GM21515 (cell line): ENCODE measurements at regions not wholly inside any gene's neighbourhood (a gene's known extent, or its start where the extent isn't known, plus 50 kb on each side); places are given as distances from the start of the nearest gene placed in this dataset.
A peak's percentile ranks its signal among the peaks of the same experiment; 100 is the strongest.
"Not testable (repeated sequence)": the region's sequence is repeated elsewhere in the genome, so short reads cannot be mapped to it uniquely, and the experiment has no call there.

Experiments
- ATAC-seq: cut with Tn5 transposase; IDR thresholded peaks from one replicate; pipeline ENCODE4 v1.9.1; 2021; ENCODE audit not compliant: unreplicated experiment

DNA sequence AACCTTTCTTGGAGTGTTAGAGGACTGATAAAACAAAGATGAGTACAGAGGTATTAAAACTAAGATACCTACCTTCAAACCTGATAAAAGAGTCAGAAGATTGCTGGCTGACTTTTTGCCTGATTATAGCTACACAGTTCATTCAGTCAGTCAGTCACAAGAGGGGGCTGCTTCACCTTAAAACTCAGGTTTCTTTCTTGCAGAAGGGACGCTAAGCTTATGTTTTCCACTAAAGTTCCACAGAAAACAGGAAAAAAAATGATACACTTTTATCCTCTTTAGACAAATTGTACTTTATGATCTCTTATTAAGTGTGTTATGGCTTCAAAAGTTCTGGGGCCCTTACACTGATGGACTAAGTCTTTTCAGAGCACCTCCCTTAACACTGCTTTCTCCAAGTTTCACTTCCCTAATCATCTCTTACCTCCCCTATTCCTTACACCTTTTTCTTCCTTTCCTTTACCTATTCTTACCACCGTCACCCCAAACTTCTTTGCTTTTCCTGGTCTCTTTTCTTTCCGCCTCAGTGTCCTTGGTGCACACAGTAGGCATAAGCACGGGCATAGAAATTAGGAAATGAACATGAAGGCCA lies 448.7 kb upstream of the OR4E1 start:
- ATAC-seq = no peak

DNA sequence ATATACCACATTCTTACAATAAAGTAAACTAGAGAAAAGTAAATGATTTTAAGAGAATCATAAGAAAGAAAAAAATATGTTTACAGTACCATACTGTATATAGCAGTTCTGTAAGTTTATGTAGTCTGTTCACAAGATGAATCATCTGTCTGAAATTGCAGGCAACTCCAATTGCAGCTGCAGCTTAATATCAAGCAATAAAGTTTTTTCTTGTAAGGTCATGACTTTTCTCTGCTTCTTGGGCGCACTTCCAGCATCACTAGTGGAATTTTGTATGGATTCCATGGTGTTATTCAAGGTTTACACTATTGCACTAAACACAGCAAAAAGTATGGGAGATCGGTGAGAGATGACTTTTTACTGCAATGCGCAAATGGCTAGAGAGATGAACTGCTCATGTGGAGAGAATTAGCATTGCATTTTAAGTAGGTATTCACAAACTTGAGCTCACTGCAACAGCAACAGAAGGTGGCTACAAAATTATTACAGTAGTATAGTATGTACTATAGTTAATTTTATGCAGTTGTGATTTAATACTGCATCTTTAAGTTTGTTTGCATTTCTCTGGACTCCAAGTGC lies 445.4 kb upstream of the OR4E1 start:
- no peak for ATAC-seq

GRCh38 chr14:22113401-22113800 lies 439.8 kb upstream of the OR4E1 start:
- ATAC-seq = no peak

DNA sequence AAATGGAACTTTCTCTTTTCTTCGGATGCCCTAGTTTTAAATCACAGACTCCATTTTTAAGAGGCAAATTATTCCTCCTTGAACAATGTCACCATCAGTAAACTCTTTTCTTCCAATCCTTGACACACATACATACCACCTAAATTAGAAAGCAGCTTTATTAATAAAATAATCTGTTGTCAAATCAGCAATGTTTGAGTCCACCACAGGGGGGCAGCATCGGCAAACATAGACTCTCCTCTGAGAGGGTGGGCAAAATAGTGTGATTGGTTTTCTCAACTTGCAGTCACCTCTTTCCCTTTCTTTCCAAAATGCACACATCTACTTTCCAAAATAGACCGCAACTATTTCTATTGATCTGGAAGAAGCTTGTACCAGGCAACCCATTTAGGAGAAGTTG lies 438.4 kb upstream of the OR4E1 start:
- no peak for ATAC-seq

DNA sequence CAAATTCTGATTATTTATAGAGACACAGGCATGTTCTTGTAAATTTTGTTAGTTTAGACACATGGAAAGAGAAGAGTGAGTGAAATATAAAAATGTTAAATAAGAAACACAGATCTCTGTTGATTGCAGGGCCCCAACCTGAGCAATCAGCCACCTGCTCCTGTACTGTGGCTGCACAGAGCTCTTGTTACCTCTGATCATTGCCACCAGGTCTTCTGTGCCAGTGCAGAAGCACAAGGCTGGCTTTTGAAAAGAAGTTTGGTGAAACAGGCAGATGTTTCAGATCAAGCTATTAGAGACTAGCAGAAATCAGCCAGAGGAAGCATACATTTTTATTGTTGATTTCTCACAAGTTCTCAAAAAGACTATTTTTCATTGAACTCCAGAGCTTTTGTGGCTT lies 434.1 kb upstream of the OR4E1 start:
- no peak for ATAC-seq

DNA sequence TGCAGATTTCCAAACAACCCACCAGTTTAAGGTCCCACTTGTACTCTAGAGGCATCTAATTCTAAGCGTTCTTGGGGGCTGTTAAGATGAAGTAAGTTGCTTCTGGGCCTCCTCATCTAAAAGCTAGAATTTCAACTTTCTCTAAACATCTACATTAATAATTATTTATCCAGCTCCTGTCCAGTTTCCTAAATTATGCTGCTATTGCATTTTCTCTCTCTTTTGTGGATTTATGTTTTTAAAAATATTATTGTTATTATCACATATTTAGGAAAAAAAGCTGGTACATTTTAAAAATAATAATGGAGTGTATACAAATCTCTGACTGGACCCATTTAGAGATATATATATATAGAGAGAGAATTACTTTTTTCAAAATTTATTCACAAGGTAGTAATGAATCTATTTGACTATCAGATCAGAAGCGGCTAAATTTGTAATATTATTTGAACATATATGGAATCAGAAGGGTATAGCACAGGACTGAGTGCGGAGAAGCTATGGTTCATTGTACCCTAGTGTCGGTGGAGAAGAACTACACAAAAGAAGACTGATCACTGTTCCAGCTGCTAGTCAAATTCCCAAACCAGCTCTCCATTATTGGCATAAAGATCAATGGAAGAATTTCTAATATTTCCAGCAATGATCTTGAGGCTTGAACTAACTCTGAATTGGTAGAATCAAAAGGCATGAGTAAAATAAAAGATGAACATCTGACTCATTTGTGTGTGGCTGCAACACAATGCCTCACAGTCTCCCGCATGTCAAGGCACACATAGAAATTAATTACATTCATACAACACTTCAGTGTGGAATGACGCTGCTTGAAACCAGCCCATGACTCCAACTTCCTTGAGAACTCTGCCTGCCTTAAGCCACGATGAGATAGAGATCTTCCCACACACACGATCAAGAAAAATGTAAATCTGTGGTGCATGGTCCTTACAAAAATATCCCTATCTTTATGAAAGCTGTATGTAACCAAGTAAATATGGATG lies 433.4 kb upstream of the OR4E1 start:
- no peak for ATAC-seq

- no peak for ATAC-seq
Measured at GRCh38 chr14:22105624-22106006, 432.0 kb upstream of the OR4E1 start.

DNA sequence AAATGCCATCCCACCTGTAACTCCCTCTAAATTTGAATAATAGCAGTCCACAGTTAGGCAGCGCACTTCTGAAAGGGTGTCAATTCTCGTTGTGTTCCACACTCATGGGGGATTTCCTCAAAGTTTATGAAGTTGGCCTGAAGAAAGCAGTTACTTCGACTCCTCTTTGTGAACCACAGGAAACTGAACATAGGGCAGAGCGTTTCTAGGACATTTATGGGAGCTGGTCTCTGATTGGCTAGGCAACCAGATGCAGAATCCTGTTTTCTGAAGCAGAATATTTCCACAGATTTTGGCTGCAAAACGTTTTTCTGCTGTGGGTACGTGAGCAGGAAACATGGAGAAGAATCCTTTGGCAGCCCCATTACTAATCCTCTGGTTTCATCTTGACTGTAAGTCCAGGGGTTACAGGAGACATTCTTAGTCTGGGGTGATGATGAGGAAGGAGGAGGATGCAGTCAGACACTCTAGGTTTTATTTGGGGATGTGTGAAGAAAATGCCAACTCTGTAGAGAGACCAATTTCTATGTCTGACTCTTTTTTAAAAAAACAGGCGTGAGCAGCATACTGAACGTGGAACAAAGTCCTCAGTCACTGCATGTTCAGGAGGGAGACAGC lies 431.5 kb upstream of the OR4E1 start:
- ATAC-seq = no peak

DNA sequence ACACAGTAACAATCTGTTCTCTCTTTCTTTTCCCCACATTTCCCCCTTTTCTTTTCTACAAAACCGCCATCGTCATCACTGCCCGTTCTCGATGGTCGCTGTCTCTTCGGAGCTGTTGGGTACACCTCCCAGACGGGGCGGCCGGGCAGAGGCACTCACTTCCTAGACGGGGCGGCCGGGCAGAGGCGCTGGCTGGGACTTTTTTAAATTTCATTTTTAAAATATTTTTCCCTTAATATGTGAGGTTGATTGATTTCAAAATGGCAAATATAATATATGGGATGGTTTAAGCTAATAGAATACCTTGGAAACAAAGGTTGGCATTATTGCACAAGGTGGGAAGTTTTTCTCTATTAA lies 427.1 kb upstream of the OR4E1 start:
- ATAC-seq = not testable (repeated sequence)

DNA sequence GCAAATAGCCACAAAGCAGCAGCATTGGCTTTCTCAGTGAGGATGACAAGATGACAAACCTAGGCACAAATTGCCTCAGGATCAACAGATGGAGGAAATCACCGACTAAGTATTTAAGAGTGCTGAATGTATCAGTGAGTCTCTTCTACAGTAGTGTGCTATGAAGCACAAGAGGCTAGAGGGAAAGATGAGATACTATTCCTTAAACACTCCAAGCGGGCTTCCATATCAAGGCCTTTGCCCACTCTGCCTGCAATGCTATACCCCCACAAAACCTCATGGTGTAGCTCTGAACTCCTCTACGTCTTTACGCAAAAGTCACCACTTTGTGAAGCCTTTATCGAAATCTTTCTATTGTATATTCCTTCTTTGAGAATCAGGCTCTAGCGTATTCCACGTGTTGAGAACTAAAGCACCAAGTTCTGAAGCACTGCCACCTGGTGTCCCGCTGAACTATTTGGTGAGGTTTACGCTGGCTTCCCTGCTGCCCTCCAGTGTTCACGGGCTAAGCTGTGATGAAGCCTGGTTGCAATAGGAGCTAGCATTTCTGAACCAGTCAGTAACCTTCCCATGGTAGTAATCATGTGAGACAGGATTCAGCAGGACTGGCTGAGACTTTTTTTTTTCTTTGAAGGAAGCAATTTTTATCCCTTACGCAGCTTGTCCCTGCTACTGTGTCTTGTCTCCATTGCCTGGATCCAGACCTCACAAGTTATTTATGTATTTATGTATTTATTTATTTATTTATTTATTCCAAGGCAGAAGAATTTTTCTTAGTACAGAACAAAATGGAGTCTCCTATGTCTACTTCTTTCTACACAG lies 426.5 kb upstream of the OR4E1 start:
- peak; percentile 64 for ATAC-seq

- ATAC-seq = no peak
Measured at GRCh38 chr14:22098435-22098834, 424.8 kb upstream of the OR4E1 start.

GRCh38 chr14:22097586-22098292 lies 424.1 kb upstream of the OR4E1 start:
- no peak for ATAC-seq

- ATAC-seq = no peak
Measured at GRCh38 chr14:22097072-22097471, 423.5 kb upstream of the OR4E1 start.

DNA sequence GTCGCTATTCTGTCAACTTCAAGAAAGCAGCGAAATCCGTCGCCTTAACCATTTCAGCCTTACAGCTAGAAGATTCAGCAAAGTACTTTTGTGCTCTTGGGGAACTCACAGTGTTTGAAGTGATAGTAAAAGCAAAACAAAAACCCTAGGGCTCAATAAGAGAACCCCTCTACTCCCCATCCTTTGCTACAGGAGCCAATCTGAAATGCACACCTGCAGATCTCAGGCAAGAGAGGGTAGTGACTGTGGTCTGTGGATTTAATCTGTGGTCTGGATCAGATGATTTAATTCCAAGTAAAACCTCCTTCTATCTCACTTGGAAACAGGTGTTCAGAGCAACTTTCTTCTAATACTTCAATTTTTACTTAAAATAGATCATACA lies 422.9 kb upstream of the OR4E1 start:
- ATAC-seq = peak; percentile 58

- ATAC-seq = no peak
Measured at GRCh38 chr14:22095860-22096513, 422.4 kb upstream of the OR4E1 start.

GRCh38 chr14:22089940-22090339 lies 416.3 kb upstream of the OR4E1 start:
- ATAC-seq = no peak

- ATAC-seq = no peak
Measured at GRCh38 chr14:22088614-22089342, 415.2 kb upstream of the OR4E1 start.

- no peak for ATAC-seq
Measured at GRCh38 chr14:22086131-22086530, 412.5 kb upstream of the OR4E1 start.
